ENCODE measurements at regions not wholly inside any gene's neighbourhood (a gene's known extent, or its start where the extent isn't known, plus 50 kb on each side); places are given as distances from the start of the nearest gene placed in this dataset.

DNA sequence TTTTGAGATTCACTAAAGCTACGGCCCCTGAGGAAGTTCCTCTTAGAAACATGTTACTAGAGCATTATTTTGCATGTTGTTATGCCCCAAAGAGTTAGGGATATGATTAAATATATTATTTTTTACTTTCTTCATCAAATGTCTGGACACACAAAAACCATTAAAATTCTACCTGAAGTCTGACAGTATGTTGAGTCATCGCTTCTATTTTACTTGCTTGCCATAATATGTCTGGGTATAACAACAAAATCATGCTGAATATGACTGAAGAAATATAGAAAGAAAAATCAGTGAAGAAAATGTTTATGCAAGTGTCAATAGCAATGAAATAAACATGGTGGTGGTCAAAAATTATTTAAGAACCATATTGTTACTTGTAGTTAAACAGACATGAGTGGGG is 1818.5 kb upstream of the ADGRL3 start:
- H3K4me3 ChIP-seq, result no peak overlapping the region
- H3K36me3 ChIP-seq (replicated peaks; ENCODE audit: insufficient read depth, low read depth), result no peaks in the 10 kb centered on the region
- H3K27me3 ChIP-seq, result no peaks in the 10 kb centered on the region
- TF ChIP-seq EZH2 (IDR thresholded peaks at IDR 0.05; ENCODE audit: borderline replicate concordance) (no peak), EZH2phosphoT487 (IDR thresholded peaks at IDR 0.05; ENCODE audit: low read depth, severe bottlenecking, unreplicated experiment) (no peak)
- TF ChIP-seq, protein P1, sequence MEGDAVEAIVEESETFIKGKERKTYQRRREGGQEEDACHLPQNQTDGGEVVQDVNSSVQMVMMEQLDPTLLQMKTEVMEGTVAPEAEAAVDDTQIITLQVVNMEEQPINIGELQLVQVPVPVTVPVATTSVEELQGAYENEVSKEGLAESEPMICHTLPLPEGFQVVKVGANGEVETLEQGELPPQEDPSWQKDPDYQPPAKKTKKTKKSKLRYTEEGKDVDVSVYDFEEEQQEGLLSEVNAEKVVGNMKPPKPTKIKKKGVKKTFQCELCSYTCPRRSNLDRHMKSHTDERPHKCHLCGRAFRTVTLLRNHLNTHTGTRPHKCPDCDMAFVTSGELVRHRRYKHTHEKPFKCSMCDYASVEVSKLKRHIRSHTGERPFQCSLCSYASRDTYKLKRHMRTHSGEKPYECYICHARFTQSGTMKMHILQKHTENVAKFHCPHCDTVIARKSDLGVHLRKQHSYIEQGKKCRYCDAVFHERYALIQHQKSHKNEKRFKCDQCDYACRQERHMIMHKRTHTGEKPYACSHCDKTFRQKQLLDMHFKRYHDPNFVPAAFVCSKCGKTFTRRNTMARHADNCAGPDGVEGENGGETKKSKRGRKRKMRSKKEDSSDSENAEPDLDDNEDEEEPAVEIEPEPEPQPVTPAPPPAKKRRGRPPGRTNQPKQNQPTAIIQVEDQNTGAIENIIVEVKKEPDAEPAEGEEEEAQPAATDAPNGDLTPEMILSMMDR (IDR thresholded peaks at IDR 0.05; ENCODE audit: poor library complexity), result no peak
- 96% methylated on average over 2 of the region's 2 CpGs for WGBS (ENCODE audit: low lambda C conversion rate, missing lambda C conversion rate)
- no peak overlapping the region for H2AFZ ChIP-seq
- no peaks in the 10 kb centered on the region for H4K20me1 ChIP-seq (ENCODE audit: insufficient read depth, poor library complexity, severe bottlenecking)
- H3K27ac ChIP-seq, result no peak overlapping the region
- no peaks in the 10 kb centered on the region for H3K79me2 ChIP-seq
- no peaks in the 10 kb centered on the region for H3K4me1 ChIP-seq (ENCODE audit: insufficient read depth)
- H3K9me2 ChIP-seq (replicated peaks; ENCODE audit: insufficient read depth), result no peaks in the 10 kb centered on the region
- no peak overlapping the region for H3K4me2 ChIP-seq
- no peak for DNase-seq (ENCODE audit: low spot score)
- H3K9me3 ChIP-seq (ENCODE audit: low read depth), result no peaks in the 10 kb centered on the region

DNA sequence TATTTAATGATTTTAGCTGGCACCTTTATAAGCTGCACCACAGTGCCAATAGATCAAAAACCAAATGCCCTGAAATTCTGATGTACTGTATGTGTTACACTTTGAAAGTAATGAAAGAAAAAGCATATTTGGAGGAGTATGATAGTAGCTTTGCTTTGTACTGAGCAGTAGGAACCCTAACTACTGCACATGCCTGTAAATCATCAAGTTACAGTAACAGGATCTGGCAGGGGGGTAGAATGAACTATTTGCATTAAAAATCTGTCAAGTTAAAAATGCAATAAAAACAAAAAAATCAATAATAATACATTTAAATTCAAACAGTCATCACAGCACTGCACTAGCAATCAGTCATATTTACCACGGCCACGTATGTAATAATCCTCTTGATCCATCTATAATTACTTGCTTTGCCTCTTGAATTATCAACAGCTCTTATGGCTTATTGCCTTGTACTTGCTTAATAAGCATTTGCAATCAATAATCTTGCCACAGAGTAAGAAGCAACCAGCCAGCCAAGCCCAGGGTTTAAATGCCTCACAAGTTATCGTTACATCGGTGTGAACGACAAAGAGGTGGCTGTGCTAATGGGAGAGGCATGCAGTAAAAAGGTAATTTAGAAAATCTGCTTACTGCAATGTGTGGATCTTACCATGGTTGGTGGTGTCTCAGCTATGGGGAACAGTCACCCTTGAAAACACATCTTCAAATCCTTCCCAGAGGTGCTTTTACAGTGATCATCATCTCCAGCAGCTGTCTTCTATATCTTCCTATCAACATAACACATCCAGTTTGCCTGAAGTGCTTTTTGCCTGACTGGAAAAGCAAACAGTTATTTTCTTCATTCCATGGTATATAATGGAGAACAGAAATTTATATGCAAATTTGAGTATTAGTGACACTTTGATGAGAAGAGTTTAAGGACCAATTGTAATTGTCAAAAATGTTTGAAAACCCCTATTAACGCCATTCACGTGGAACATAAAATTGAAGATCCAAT is 1812.1 kb upstream of the ADGRL3 start:
- DNase-seq (ENCODE audit: low spot score), result no peak
- H3K36me3 ChIP-seq (replicated peaks; ENCODE audit: insufficient read depth, low read depth), result no peaks in the 10 kb centered on the region
- no peaks in the 10 kb centered on the region for H3K9me2 ChIP-seq (replicated peaks; ENCODE audit: insufficient read depth)
- no peak overlapping the region for H2AFZ ChIP-seq
- no peak overlapping the region for H3K4me2 ChIP-seq
- no peak overlapping the region for H3K27ac ChIP-seq
- no peaks in the 10 kb centered on the region for H3K79me2 ChIP-seq
- H4K20me1 ChIP-seq (ENCODE audit: insufficient read depth, poor library complexity, severe bottlenecking), result no peaks in the 10 kb centered on the region
- H3K27me3 ChIP-seq, result no peaks in the 10 kb centered on the region
- TF ChIP-seq EZH2phosphoT487 (IDR thresholded peaks at IDR 0.05; ENCODE audit: low read depth, severe bottlenecking, unreplicated experiment) (no peak), EZH2 (IDR thresholded peaks at IDR 0.05; ENCODE audit: borderline replicate concordance) (no peak)
- TF ChIP-seq, protein P1 (IDR thresholded peaks at IDR 0.05; ENCODE audit: poor library complexity), result no peak
- no peaks in the 10 kb centered on the region for H3K4me1 ChIP-seq (ENCODE audit: insufficient read depth)
- WGBS (ENCODE audit: low lambda C conversion rate, missing lambda C conversion rate), result 91% methylated on average over 7 of the region's 7 CpGs
- no peak overlapping the region for H3K4me3 ChIP-seq
- peaks cover 4% of the 10 kb centered on the region for H3K9me3 ChIP-seq (ENCODE audit: low read depth)

DNA sequence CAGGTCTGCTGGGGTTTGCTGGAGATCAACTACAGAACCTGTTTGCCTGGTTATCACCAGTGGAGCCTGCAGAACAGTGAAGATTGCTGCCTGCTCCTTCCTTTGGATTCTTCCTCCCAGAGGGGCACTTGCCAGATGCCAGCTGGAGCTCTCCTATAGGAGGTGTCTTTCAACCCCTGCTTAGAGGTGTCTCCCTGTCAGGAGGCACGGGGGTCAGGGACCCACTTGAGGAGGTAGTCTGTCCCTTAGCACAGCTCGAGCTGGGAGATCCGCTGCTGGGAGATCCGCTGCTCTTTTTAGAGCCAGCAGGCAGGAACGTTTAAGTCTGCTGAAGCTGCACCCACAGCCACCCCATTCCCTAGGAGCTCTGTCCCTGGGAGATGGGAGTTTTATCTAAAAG is 1806.3 kb upstream of the ADGRL3 start:
- no peak overlapping the region for H3K4me2 ChIP-seq
- DNase-seq (ENCODE audit: low spot score), result no peak
- H3K4me1 ChIP-seq (ENCODE audit: insufficient read depth), result no peaks in the 10 kb centered on the region
- TF ChIP-seq EZH2phosphoT487 (IDR thresholded peaks at IDR 0.05; ENCODE audit: low read depth, severe bottlenecking, unreplicated experiment), result no peak
- H3K27ac ChIP-seq, result no peak overlapping the region
- WGBS (ENCODE audit: low lambda C conversion rate, missing lambda C conversion rate), result 85% methylated on average over 5 of the region's 5 CpGs
- H3K4me3 ChIP-seq, result no peak overlapping the region
- H3K9me2 ChIP-seq (replicated peaks; ENCODE audit: insufficient read depth), result no peaks in the 10 kb centered on the region
- H2AFZ ChIP-seq, result no peak overlapping the region
- no peaks in the 10 kb centered on the region for H4K20me1 ChIP-seq (ENCODE audit: insufficient read depth, poor library complexity, severe bottlenecking)
- no peaks in the 10 kb centered on the region for H3K27me3 ChIP-seq
- H3K36me3 ChIP-seq (replicated peaks; ENCODE audit: insufficient read depth, low read depth), result no peaks in the 10 kb centered on the region
- H3K9me3 ChIP-seq (ENCODE audit: low read depth), result peaks cover 4% of the 10 kb centered on the region
- H3K79me2 ChIP-seq, result no peaks in the 10 kb centered on the region

DNA sequence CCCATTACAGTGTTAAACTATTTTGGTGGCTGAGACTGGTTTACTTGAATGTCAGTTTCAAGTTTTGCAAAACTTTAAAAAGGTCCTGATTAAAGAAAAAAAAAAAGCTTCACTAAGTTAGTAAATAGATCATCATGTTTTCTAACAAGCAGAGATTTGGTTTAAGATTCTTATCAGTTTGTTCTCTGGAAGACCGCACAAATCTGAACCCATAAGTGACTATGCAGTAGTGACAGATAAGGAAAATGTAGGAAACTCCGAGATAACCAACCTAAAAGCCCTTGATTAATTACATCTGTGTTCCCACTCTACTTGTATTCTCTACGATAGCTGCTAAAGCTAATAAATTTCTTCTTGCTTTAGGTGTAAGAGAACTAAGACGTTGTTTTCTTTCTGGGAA is 1799.8 kb upstream of the ADGRL3 start:
- Histone ChIP-seq H3K4me3 (no peak overlapping the region), H3K27ac (no peak overlapping the region), H3K4me1 (ENCODE audit: insufficient read depth) (no peaks in the 10 kb centered on the region), H3K9me2 (replicated peaks; ENCODE audit: insufficient read depth) (no peaks in the 10 kb centered on the region), H3K36me3 (replicated peaks; ENCODE audit: insufficient read depth, low read depth) (no peaks in the 10 kb centered on the region), H3K27me3 (no peaks in the 10 kb centered on the region), H3K4me2 (no peak overlapping the region), H4K20me1 (ENCODE audit: insufficient read depth, poor library complexity, severe bottlenecking) (no peaks in the 10 kb centered on the region), H3K9me3 (ENCODE audit: low read depth) (no peaks in the 10 kb centered on the region), H2AFZ (no peak overlapping the region), H3K79me2 (no peaks in the 10 kb centered on the region)
- WGBS (ENCODE audit: low lambda C conversion rate, missing lambda C conversion rate), result 26% methylated on average over 4 of the region's 4 CpGs
- no peak for TF ChIP-seq EZH2 (IDR thresholded peaks at IDR 0.05; ENCODE audit: borderline replicate concordance)
- TF ChIP-seq EZH2phosphoT487 (IDR thresholded peaks at IDR 0.05; ENCODE audit: low read depth, severe bottlenecking, unreplicated experiment), result no peak
- TF ChIP-seq, protein P1 (IDR thresholded peaks at IDR 0.05; ENCODE audit: poor library complexity), result no peak
- DNase-seq (ENCODE audit: low spot score), result no peak

Measured in hepatocyte (in vitro differentiated cells).